ENCODE measurements at regions not wholly inside any gene's neighbourhood (a gene's known extent, or its start where the extent isn't known, plus 50 kb on each side); places are given as distances from the start of the nearest gene placed in this dataset.

DNA sequence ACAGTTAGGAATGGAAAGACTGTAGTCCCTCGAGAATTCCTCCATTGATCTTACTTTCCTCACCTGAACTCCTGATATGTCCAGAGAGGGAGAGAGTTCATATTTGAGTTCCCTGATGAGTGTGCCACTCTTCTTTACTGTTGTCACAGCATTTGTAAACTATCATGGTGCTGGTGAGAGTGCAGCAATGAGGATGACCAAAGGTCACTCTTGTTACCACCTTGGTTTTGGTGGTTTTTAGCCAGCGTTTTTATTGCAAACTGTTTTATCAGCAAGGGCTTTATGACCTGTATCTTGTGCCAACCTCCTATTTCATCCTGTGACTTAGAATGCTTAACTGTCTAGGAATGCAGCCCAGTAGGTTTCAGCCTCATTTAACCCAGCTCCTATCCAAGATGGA lies 1062.5 kb downstream of the BCL11A start:
- H3K4me1 ChIP-seq, result no peaks in the 10 kb centered on the region
- no peaks in the 10 kb centered on the region for H3K27me3 ChIP-seq
- no peak for DNase-seq
- H3K9me3 ChIP-seq, result no peaks in the 10 kb centered on the region
- no peak overlapping the region for H3K4me3 ChIP-seq (ENCODE audit: low read depth, low read length)
- TF ChIP-seq, protein P1, sequence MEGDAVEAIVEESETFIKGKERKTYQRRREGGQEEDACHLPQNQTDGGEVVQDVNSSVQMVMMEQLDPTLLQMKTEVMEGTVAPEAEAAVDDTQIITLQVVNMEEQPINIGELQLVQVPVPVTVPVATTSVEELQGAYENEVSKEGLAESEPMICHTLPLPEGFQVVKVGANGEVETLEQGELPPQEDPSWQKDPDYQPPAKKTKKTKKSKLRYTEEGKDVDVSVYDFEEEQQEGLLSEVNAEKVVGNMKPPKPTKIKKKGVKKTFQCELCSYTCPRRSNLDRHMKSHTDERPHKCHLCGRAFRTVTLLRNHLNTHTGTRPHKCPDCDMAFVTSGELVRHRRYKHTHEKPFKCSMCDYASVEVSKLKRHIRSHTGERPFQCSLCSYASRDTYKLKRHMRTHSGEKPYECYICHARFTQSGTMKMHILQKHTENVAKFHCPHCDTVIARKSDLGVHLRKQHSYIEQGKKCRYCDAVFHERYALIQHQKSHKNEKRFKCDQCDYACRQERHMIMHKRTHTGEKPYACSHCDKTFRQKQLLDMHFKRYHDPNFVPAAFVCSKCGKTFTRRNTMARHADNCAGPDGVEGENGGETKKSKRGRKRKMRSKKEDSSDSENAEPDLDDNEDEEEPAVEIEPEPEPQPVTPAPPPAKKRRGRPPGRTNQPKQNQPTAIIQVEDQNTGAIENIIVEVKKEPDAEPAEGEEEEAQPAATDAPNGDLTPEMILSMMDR (IDR thresholded peaks at IDR 0.05; ENCODE audit: low read depth, low read length), result no peak
- no peaks in the 10 kb centered on the region for H3K36me3 ChIP-seq

DNA sequence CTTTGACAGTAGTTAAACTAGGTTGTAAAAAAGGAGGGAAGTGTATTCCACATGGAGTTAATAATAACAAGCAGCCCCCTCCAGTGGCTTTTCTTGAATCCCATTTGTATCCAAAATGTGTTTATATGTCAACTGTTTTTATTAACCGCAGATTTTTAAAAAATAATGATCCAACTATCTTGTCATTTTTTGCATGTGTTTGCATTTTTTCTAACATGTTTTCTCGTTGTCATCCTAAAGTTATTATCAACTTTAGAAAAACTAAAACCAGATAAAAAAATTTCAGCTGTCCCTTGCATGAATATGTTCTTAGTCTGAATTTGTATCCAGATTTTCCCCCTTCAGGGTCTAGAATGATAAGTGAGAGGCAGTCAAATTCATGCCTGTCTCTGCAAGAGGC lies 1063.3 kb downstream of the BCL11A start:
- Histone ChIP-seq H3K4me3 (ENCODE audit: low read depth, low read length) (no peak overlapping the region), H3K9me3 (no peaks in the 10 kb centered on the region), H3K27me3 (no peaks in the 10 kb centered on the region), H3K4me1 (no peaks in the 10 kb centered on the region), H3K36me3 (no peaks in the 10 kb centered on the region)
- no peak for DNase-seq
- TF ChIP-seq, protein P1 (IDR thresholded peaks at IDR 0.05; ENCODE audit: low read depth, low read length), result no peak

DNA sequence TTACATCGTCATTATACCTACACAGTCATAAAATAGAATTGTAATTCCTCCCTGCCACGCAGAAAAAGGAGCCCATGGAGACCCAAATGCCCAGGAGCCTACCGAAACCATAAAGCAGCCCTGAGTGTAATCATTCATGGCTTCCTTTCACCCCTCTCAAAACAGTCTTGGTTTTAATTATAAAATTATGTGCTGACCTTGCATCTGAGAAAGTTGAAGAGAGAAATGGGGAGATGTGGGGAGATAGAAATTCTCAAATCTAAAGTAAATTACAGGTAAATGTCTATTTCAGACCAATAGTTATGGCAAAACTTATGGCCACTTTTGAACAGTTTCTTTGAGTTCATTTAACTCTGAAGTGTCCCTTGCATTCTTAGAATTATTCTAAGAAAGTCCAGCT lies 1068.8 kb downstream of the BCL11A start:
- no peaks in the 10 kb centered on the region for H3K27me3 ChIP-seq
- no peak for DNase-seq
- no peaks in the 10 kb centered on the region for H3K36me3 ChIP-seq
- no peaks in the 10 kb centered on the region for H3K4me1 ChIP-seq
- H3K9me3 ChIP-seq, result no peaks in the 10 kb centered on the region
- TF ChIP-seq, protein P1 (IDR thresholded peaks at IDR 0.05; ENCODE audit: low read depth, low read length), result no peak
- no peak overlapping the region for H3K4me3 ChIP-seq (ENCODE audit: low read depth, low read length)

DNA sequence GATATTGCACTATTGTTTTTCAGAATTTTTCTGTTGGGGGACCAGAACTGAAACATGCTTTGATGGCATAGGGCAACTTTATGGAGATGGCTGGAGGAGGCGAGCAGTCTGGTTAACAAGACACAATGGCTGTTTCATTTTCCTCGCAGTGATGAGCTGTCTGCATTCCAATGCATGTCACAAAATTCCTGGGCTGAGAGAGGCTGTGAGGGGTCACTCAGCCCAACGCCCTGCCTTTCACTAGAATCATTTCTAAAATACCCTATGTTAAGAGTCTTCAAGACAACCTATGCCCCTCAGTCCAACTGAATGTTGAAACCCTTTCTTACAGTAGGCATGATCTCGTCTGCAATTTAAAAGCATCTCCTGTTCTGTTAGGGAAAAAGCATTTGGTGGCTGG lies 1090.0 kb downstream of the BCL11A start:
- Histone ChIP-seq H3K36me3 (no peaks in the 10 kb centered on the region), H3K4me1 (no peaks in the 10 kb centered on the region)
- DNase-seq, result no peak

DNA sequence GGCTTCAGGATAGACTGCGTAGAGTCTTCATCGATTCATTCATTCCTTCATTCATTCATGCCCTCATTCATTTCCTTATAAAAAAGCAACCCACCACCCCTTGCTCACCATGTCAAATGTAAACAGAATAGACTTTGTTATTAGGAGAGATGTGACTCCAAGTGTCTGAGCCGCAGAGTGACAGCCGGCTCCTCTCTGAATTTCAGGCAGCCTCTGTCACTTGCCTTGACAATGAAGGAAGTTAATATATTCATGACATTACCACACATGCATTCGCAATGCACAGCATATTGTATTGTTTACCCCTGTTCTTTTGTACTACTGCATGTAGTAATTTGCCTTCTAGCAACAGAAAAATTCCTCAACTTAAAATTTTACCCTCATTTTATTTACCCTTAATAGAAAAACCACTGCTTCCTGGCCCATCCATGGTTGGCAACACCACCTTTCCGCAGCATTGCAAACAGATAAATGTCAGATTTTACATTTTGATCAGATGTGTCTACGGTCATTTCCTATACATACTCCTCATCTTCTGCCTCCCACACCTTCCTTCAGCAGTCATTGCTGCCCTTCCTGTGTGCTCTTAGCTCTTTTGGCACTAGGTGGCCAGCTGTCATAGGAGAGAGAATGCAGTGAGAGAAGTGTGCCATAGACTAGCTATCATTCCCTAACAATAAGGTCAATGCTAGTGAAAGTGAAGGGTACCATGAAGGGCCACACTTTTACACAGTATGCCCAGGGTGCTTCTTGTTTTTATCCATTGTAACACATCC lies 1090.8 kb downstream of the BCL11A start:
- H3K9me3 ChIP-seq, result no peaks in the 10 kb centered on the region
- no peaks in the 10 kb centered on the region for H3K36me3 ChIP-seq
- no peak overlapping the region for H3K4me3 ChIP-seq (ENCODE audit: low read depth, low read length)
- no peak for DNase-seq
- no peaks in the 10 kb centered on the region for H3K4me1 ChIP-seq
- no peaks in the 10 kb centered on the region for H3K27me3 ChIP-seq
- TF ChIP-seq, protein P1 (IDR thresholded peaks at IDR 0.05; ENCODE audit: low read depth, low read length), result no peak

More for the DNA sequence above, 1090.0 kb downstream of the BCL11A start:
- TF ChIP-seq, protein P1 (IDR thresholded peaks at IDR 0.05; ENCODE audit: low read depth, low read length), result no peak
- H3K4me3 ChIP-seq (ENCODE audit: low read depth, low read length), result no peak overlapping the region
- H3K9me3 ChIP-seq, result no peaks in the 10 kb centered on the region
- no peaks in the 10 kb centered on the region for H3K27me3 ChIP-seq

DNA sequence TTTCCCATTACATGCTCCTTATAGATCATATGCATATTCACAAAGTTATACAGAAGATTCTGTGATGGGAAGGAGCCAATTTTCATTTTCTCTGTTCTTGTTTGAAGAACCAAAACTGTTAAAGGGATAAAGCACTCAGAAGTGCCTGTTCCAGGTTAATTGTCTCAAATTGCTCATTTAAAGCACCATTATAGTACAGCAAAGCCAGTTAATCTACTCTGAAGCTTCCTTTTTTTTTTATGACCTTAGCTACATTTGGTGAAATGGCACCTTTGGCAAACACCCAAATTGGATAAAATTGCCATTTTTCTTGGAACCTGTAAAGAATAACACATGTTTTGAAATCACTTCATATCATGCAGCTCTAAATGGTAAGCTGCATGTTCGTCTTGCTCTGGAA lies 1092.3 kb downstream of the BCL11A start:
- Histone ChIP-seq H3K36me3 (no peaks in the 10 kb centered on the region), H3K4me3 (ENCODE audit: low read depth, low read length) (no peak overlapping the region), H3K9me3 (no peaks in the 10 kb centered on the region), H3K27me3 (no peaks in the 10 kb centered on the region), H3K4me1 (no peaks in the 10 kb centered on the region)
- TF ChIP-seq, protein P1 (IDR thresholded peaks at IDR 0.05; ENCODE audit: low read depth, low read length), result no peak
- DNase-seq, result no peak

All from BE2C (cell line).